ENCODE measurements at regions not wholly inside any gene's neighbourhood (a gene's known extent, or its start where the extent isn't known, plus 50 kb on each side); places are given as distances from the start of the nearest gene placed in this dataset.
"Not testable (repeated sequence)": the region's sequence is repeated elsewhere in the genome, so short reads cannot be mapped to it uniquely, and the experiment has no call there.

DNA sequence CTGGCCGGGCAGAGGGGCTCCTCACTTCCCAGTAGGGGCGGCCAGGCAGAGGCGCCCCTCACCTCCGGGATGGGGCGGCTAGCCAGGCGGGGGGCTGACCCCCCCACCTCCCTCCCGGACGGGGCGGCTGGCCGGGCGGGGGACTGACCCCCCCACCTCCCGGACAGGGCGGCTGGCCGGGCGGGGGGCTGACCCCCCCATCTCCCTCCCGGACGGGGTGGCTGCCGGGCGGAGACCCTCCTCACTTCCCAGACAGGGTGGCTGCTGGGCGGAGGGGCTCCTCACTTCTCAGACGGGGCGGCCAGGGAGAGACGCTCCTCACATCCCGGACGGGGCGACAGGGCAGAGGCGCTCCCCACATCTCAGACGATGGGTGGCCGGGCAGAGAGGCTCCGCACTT, 66.4 kb upstream of the MEDAG start:
- TF ChIP-seq, protein P1, sequence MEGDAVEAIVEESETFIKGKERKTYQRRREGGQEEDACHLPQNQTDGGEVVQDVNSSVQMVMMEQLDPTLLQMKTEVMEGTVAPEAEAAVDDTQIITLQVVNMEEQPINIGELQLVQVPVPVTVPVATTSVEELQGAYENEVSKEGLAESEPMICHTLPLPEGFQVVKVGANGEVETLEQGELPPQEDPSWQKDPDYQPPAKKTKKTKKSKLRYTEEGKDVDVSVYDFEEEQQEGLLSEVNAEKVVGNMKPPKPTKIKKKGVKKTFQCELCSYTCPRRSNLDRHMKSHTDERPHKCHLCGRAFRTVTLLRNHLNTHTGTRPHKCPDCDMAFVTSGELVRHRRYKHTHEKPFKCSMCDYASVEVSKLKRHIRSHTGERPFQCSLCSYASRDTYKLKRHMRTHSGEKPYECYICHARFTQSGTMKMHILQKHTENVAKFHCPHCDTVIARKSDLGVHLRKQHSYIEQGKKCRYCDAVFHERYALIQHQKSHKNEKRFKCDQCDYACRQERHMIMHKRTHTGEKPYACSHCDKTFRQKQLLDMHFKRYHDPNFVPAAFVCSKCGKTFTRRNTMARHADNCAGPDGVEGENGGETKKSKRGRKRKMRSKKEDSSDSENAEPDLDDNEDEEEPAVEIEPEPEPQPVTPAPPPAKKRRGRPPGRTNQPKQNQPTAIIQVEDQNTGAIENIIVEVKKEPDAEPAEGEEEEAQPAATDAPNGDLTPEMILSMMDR (IDR thresholded peaks at IDR 0.05), result not testable (repeated sequence)
- not testable (repeated sequence) for TF ChIP-seq ZNF138 (CRISPR knock-in tag; conservative IDR thresholded peaks at IDR 0.05); ZBTB21 (CRISPR knock-in tag; IDR thresholded peaks at IDR 0.05; ENCODE audit: borderline replicate concordance); FOXK1 (CRISPR knock-in tag; IDR thresholded peaks at IDR 0.05); NFYB (CRISPR knock-in tag; conservative IDR thresholded peaks at IDR 0.05; ENCODE audit: low read depth); E2F1 (CRISPR knock-in tag; IDR thresholded peaks at IDR 0.05); MAX (CRISPR knock-in tag; IDR thresholded peaks at IDR 0.05); SP1 (CRISPR knock-in tag; conservative IDR thresholded peaks at IDR 0.05); NR1H2 (CRISPR knock-in tag; IDR thresholded peaks at IDR 0.05); ZNF121 (CRISPR knock-in tag; IDR thresholded peaks at IDR 0.05); STAT6 (CRISPR knock-in tag; conservative IDR thresholded peaks at IDR 0.05; ENCODE audit: low read depth)
- TF ChIP-seq, protein P2, sequence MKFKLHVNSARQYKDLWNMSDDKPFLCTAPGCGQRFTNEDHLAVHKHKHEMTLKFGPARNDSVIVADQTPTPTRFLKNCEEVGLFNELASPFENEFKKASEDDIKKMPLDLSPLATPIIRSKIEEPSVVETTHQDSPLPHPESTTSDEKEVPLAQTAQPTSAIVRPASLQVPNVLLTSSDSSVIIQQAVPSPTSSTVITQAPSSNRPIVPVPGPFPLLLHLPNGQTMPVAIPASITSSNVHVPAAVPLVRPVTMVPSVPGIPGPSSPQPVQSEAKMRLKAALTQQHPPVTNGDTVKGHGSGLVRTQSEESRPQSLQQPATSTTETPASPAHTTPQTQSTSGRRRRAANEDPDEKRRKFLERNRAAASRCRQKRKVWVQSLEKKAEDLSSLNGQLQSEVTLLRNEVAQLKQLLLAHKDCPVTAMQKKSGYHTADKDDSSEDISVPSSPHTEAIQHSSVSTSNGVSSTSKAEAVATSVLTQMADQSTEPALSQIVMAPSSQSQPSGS (CRISPR knock-in tag; IDR thresholded peaks at IDR 0.05; ENCODE audit: borderline replicate concordance, low read depth), result not testable (repeated sequence)
- TF ChIP-seq, protein P3, sequence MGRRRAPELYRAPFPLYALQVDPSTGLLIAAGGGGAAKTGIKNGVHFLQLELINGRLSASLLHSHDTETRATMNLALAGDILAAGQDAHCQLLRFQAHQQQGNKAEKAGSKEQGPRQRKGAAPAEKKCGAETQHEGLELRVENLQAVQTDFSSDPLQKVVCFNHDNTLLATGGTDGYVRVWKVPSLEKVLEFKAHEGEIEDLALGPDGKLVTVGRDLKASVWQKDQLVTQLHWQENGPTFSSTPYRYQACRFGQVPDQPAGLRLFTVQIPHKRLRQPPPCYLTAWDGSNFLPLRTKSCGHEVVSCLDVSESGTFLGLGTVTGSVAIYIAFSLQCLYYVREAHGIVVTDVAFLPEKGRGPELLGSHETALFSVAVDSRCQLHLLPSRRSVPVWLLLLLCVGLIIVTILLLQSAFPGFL (CRISPR knock-in tag; IDR thresholded peaks at IDR 0.05; ENCODE audit: borderline replicate concordance), result not testable (repeated sequence)

Data from WTC11 (cell line).